GM10266 (cell line): ENCODE measurements at regions not wholly inside any gene's neighbourhood (a gene's known extent, or its start where the extent isn't known, plus 50 kb on each side); places are given as distances from the start of the nearest gene placed in this dataset.
"Not testable (repeated sequence)": the region's sequence is repeated elsewhere in the genome, so short reads cannot be mapped to it uniquely, and the experiment has no call there.

Experiments used
- DNase-seq: peaks from one replicate; pipeline ENCODE4 v3.0.0; 2012; ENCODE audit errors: extremely low spot score
- CTCF ChIP-seq: IDR thresholded peaks from 2 replicates; pipeline ENCODE4 v1.5.1; 2012; ENCODE audit warnings: mild to moderate bottlenecking, low read depth; ENCODE audit not compliant: control insufficient read depth, insufficient read depth; ENCODE audit errors: missing control alignments

GRCh38 chr9:19629488-19629887, 159.3 kb downstream of the SLC24A2 start:
- TF ChIP-seq CTCF: no peak
- DNase-seq: no peak

GRCh38 chr9:19625426-19625825, 163.4 kb downstream of the SLC24A2 start:
- DNase-seq: not testable (repeated sequence)

- DNase-seq: no peak
- TF ChIP-seq CTCF: no peak
These were observed 164.3 kb downstream of the SLC24A2 start for GRCh38 chr9:19624519-19624918.

- DNase-seq: no peak
These were observed 164.9 kb downstream of the SLC24A2 start for GRCh38 chr9:19623941-19624340.

GRCh38 chr9:19620326-19620725, 168.5 kb downstream of the SLC24A2 start:
- TF ChIP-seq CTCF: no peak
- no peak for DNase-seq

More at GRCh38 chr9:19623941-19624340, 164.9 kb downstream of the SLC24A2 start:
- TF ChIP-seq CTCF: no peak

GRCh38 chr9:19619221-19619620, 169.6 kb downstream of the SLC24A2 start:
- DNase-seq: no peak
- no peak for TF ChIP-seq CTCF

- DNase-seq: no peak
- no peak for TF ChIP-seq CTCF
These were observed 170.0 kb downstream of the SLC24A2 start for GRCh38 chr9:19618816-19619215.

- DNase-seq: no peak
- TF ChIP-seq CTCF: no peak
These were observed 173.7 kb downstream of the SLC24A2 start for GRCh38 chr9:19615036-19615624.
